ENCODE measurements at regions not wholly inside any gene's neighbourhood (a gene's known extent, or its start where the extent isn't known, plus 50 kb on each side); places are given as distances from the start of the nearest gene placed in this dataset.
"Not testable (repeated sequence)": the region's sequence is repeated elsewhere in the genome, so short reads cannot be mapped to it uniquely, and the experiment has no call there.

DNA sequence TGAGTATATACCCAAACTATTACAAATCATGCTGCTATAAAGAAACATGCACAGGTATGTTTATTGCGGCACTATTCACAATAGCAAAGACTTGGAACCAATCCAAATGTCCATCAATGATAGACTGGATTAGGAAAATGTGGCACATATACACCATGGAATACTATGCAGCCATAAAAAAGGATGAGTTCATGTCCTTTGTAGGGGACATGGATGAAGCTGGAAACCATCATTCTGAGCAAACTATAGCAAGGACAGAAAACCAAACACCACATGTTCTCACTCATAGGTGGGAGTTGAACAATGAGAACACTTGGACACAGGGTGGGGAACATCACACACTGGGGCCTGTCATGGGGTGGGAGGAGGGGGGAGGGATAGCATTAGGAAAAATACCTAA lies 672.7 kb upstream of the CTNND2 start:
- H3K36me3 Mint-ChIP-seq (ENCODE audit: insufficient read depth in 1 of 3, low read depth in 3 of 3); H3T11ph ChIP-seq (ENCODE audit: low read length); H3K23ac ChIP-seq (ENCODE audit: insufficient read length, low read depth, low read length); H2AFZ ChIP-seq (ENCODE audit: low read length); H4K8ac ChIP-seq (replicated peaks; ENCODE audit: insufficient read length, low read depth, low read length); H3K23me2 ChIP-seq (ENCODE audit: insufficient read length, low read depth, low read length, poor library complexity, severe bottlenecking); H3K4ac ChIP-seq (ENCODE audit: low read depth, low read length); H2BK15ac ChIP-seq (ENCODE audit: low read depth, low read length); H3K27me3 Mint-ChIP-seq (ENCODE audit: low read depth); H2BK120ac ChIP-seq (ENCODE audit: low read depth, low read length, poor library complexity, severe bottlenecking); H2BK5ac ChIP-seq (ENCODE audit: insufficient read length, low read length); H3K14ac ChIP-seq (ENCODE audit: insufficient read depth, low read length); H3K4me1 Mint-ChIP-seq; H4K20me1 ChIP-seq (ENCODE audit: control insufficient read depth, insufficient read depth, insufficient read length); H3K27me3 ChIP-seq (ENCODE audit: insufficient read depth, low read length); H3K4me1 ChIP-seq (ENCODE audit: insufficient read depth, low read length); H3K27ac ChIP-seq (ENCODE audit: insufficient read length, low read depth, low read length); H3K4me2 ChIP-seq (ENCODE audit: insufficient read depth, insufficient read length, low read length); H3K9ac ChIP-seq (ENCODE audit: extremely low read depth, insufficient read length, low read length); H3K27ac Mint-ChIP-seq; H2BK20ac ChIP-seq (ENCODE audit: low read depth, low read length, poor library complexity, severe bottlenecking); H3K18ac ChIP-seq (ENCODE audit: insufficient read length, low read depth, low read length); H2BK12ac ChIP-seq (ENCODE audit: insufficient read length, low read depth, low read length); H3K79me2 ChIP-seq (ENCODE audit: insufficient read depth, low read length); DNase-seq; H4K91ac ChIP-seq (ENCODE audit: insufficient read length, low read depth, low read length); H3K79me1 ChIP-seq (ENCODE audit: insufficient read depth, low read depth, low read length, poor library complexity, severe bottlenecking); H3K9me3 ChIP-seq (ENCODE audit: control insufficient read depth, low read depth, low read length); H3K56ac ChIP-seq (ENCODE audit: insufficient read length, low read depth, low read length); H3K4me3 Mint-ChIP-seq; H4K5ac ChIP-seq (ENCODE audit: insufficient read length, low read depth, low read length); H2AK5ac ChIP-seq (ENCODE audit: insufficient read length, low read length): not testable (repeated sequence)
- no CpG with 5 or more reads among the region's 1 CpG for WGBS (ENCODE audit: extremely low coverage, insufficient read length, low lambda C conversion rate)
- H3K9me3 Mint-ChIP-seq = peaks cover 10 to 13% of the 10 kb centered on the region in 2 experiments; a peak in 4 of 5 replicates

DNA sequence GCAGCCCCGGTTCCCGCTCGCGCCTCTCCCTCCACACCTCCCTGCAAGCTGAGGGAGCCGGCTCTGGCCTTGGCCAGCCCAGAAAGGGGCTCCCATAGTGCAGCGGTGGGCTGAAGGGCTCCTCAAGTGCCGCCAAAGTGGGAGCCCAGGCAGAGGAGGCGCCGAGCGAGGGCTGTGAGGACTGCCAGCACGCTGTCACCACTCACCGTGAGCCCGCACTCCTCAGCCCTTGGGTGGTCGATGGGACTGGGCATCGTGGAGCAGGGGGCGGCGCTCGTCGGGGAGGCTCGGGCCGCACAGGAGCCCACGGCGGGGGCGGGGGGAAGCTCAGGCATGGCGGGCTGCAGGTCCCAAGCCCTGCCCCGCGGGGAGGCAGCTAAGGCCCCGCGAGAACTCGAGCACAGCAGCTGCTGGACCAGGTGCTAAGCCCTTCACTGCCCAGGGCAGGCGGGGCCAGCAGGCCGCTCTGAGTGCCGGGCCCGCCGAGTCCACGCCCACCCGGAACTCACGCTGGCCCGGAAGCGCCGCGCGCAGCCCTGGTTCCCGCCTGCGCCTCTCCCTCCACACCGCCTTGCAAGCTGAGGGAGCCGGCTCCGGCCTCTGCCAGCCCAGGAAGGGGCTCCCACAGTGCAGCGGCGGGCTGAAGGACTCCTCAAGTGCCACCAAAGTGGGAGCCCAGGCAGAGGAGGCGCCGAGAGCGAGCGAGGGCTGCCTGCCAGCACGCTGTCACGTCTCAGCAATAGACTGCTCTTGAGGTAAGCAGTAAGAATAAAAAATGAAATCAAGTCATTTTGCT lies 670.2 kb upstream of the CTNND2 start:
- H3K9me3 ChIP-seq (ENCODE audit: control insufficient read depth, low read depth, low read length); H3T11ph ChIP-seq (ENCODE audit: low read length); H2BK5ac ChIP-seq (ENCODE audit: insufficient read length, low read length); H3K4me2 ChIP-seq (ENCODE audit: insufficient read depth, insufficient read length, low read length); H3K23ac ChIP-seq (ENCODE audit: insufficient read length, low read depth, low read length); H3K36me3 Mint-ChIP-seq (ENCODE audit: insufficient read depth in 1 of 3, low read depth in 3 of 3); H4K8ac ChIP-seq (replicated peaks; ENCODE audit: insufficient read length, low read depth, low read length); H3K4me1 ChIP-seq (ENCODE audit: insufficient read depth, low read length); H3K9ac ChIP-seq (ENCODE audit: extremely low read depth, insufficient read length, low read length); H2AK5ac ChIP-seq (ENCODE audit: insufficient read length, low read length); H3K27ac Mint-ChIP-seq; H3K4me3 Mint-ChIP-seq; DNase-seq; H3K18ac ChIP-seq (ENCODE audit: insufficient read length, low read depth, low read length); H3K14ac ChIP-seq (ENCODE audit: insufficient read depth, low read length); H2BK12ac ChIP-seq (ENCODE audit: insufficient read length, low read depth, low read length); H3K4me1 Mint-ChIP-seq; H2BK15ac ChIP-seq (ENCODE audit: low read depth, low read length); H3K79me1 ChIP-seq (ENCODE audit: insufficient read depth, low read depth, low read length, poor library complexity, severe bottlenecking); H4K91ac ChIP-seq (ENCODE audit: insufficient read length, low read depth, low read length); H3K23me2 ChIP-seq (ENCODE audit: insufficient read length, low read depth, low read length, poor library complexity, severe bottlenecking); H4K5ac ChIP-seq (ENCODE audit: insufficient read length, low read depth, low read length); H2BK120ac ChIP-seq (ENCODE audit: low read depth, low read length, poor library complexity, severe bottlenecking); H3K56ac ChIP-seq (ENCODE audit: insufficient read length, low read depth, low read length); H3K27ac ChIP-seq (ENCODE audit: insufficient read length, low read depth, low read length); H3K27me3 ChIP-seq (ENCODE audit: insufficient read depth, low read length); H2BK20ac ChIP-seq (ENCODE audit: low read depth, low read length, poor library complexity, severe bottlenecking); H3K4ac ChIP-seq (ENCODE audit: low read depth, low read length); H3K79me2 ChIP-seq (ENCODE audit: insufficient read depth, low read length); H3K27me3 Mint-ChIP-seq (ENCODE audit: low read depth); H4K20me1 ChIP-seq (ENCODE audit: control insufficient read depth, insufficient read depth, insufficient read length); H2AFZ ChIP-seq (ENCODE audit: low read length): not testable (repeated sequence)
- H3K9me3 Mint-ChIP-seq = peaks cover 10 to 13% of the 10 kb centered on the region in 2 experiments; a peak in 4 of 5 replicates
- WGBS (ENCODE audit: extremely low coverage, insufficient read length, low lambda C conversion rate) = no CpG with 5 or more reads among the region's 56 CpGs
